CD4-positive, alpha-beta T cell (primary cell): ENCODE measurements at regions not wholly inside any gene's neighbourhood (a gene's known extent, or its start where the extent isn't known, plus 50 kb on each side); places are given as distances from the start of the nearest gene placed in this dataset.

Source experiments
- ATAC-seq: fragments of 200-7000 bp; cut with Tn5 transposase; one replicate; pipeline ENCODE4 v1.10.0; 2022; ENCODE audit warnings: mild to moderate bottlenecking; ENCODE audit not compliant: poor library complexity
- CTCF ChIA-PET: fragments of 350-600 bp; sonication (Branson Sonifier 250); formaldehyde crosslinking; loops from one replicate; lab custom pipeline; 2021; ENCODE audit warnings: antibody characterized with exemption, inconsistent platforms; lab: Charles Lee
- POLR2A ChIA-PET: fragments of 350-600 bp; sonication (Branson Sonifier 250); formaldehyde crosslinking; loops from one replicate; lab custom pipeline; 2021; ENCODE audit warnings: antibody characterized with exemption, inconsistent platforms; lab: Charles Lee
- DNase-seq, 14 experiments: peaks; one replicate each; pipeline ENCODE4 v3.0.0-alpha.2; 2013 to 2020; ENCODE audit warnings: mixed read lengths in 2 of 14
- H3K27ac ChIP-seq, 2 donors: one replicate each; pipeline versions ENCODE4 v1.5.1 to v1.7.0; 2013; ENCODE audit warnings: low read length in 2 of 2, low read depth in 1 of 2, mild to moderate bottlenecking in 1 of 2
- H3K27me3 ChIP-seq, 2 experiments: 1 replicate in 1 of 2; 2 replicates in 1 of 2; pipeline versions ENCODE4 v1.6.1 to v1.7.0; 2013; ENCODE audit warnings: low read length in 2 of 2, control low read depth in 1 of 2, mild to moderate bottlenecking in 1 of 2, moderate library complexity in 1 of 2; ENCODE audit not compliant: insufficient read depth in 2 of 2, control insufficient read depth in 1 of 2
- H3K36me3 ChIP-seq: one replicate; pipeline ENCODE4 v1.6.1; 2013; ENCODE audit warnings: low read length, control low read depth; ENCODE audit not compliant: insufficient read depth
- H3K4me1 ChIP-seq: one replicate; pipeline ENCODE4 v1.6.1; 2013; ENCODE audit warnings: low read length, control low read depth; ENCODE audit not compliant: insufficient read depth
- H3K4me3 ChIP-seq: one replicate; pipeline ENCODE4 v1.5.1; 2013; ENCODE audit warnings: mild to moderate bottlenecking, low read length, moderate library complexity
- H3K9me3 ChIP-seq, 2 experiments: 1 replicate in 1 of 2; 2 replicates in 1 of 2; pipeline versions ENCODE4 v1.6.1 to v1.7.0; 2013; ENCODE audit warnings: low read length in 2 of 2, mild to moderate bottlenecking in 2 of 2, control low read depth in 1 of 2, moderate library complexity in 1 of 2; ENCODE audit not compliant: control insufficient read depth in 1 of 2, insufficient read depth in 1 of 2
- H3K27ac Mint-ChIP-seq: one replicate; pipeline ENCODE4 v1.8.0; 2020; ENCODE audit warnings: mixed read lengths
- H3K27me3 Mint-ChIP-seq: one replicate; pipeline ENCODE4 v1.8.0; 2021; ENCODE audit warnings: mixed read lengths
- H3K36me3 Mint-ChIP-seq: one replicate; pipeline ENCODE4 v1.8.0; 2021; ENCODE audit warnings: low read depth, mixed read lengths
- H3K4me1 Mint-ChIP-seq: one replicate; pipeline ENCODE4 v1.8.0; 2021; ENCODE audit warnings: low read depth, mixed read lengths
- H3K4me3 Mint-ChIP-seq: one replicate; pipeline ENCODE4 v1.8.0; 2020; ENCODE audit warnings: mild to moderate bottlenecking, mixed read lengths
- H3K9me3 Mint-ChIP-seq: one replicate; pipeline ENCODE4 v1.8.0; 2020; ENCODE audit warnings: mixed read lengths
- intact Hi-C, 2 experiments: fragments of 100-400 bp; cut with DNase I in 1 of 2; cut with micrococcal nuclease in 1 of 2; formaldehyde crosslinking; loops; one replicate each; pipeline versions ENCODE4 v1.15.1 to v1.9.0; 2023 to 2025; cut with DNase I, micrococcal nuclease
- TF ChIP-seq, protein P1 (sequence below): fragments of 200-600 bp; IDR thresholded peaks from one replicate; pipeline ENCODE4 v1.8.0; 2022; ENCODE audit warnings: antibody characterized with exemption, mild to moderate bottlenecking

DNA sequence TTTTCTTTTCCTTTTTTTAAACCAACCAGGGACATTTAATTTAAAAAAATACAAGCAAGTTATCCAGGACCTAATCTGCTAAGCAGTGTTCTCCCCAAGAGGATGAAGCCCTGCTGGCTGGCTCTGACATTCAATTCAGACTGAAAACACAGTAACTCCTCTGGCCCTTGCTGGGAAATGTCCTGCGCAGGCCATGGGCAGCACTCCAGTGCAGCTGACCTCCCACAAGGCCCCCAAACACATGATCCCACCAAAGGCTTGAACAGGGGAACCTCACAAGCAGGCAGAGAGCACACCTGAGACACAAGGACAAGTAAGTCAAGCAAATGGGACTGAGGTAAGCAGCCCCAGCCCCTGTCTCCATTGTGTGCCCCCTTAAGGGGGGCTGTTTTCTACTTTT lies 56.9 kb upstream of the FHIP2A start:
- H3K27me3 ChIP-seq, result peaks cover 14 to 44% of the 10 kb centered on the region in 2 experiments
- H3K36me3 ChIP-seq, result no peaks in the 10 kb centered on the region
- no peak for ATAC-seq
- peaks cover 54% of the 10 kb centered on the region for H3K27me3 Mint-ChIP-seq
- TF ChIP-seq, protein P1, sequence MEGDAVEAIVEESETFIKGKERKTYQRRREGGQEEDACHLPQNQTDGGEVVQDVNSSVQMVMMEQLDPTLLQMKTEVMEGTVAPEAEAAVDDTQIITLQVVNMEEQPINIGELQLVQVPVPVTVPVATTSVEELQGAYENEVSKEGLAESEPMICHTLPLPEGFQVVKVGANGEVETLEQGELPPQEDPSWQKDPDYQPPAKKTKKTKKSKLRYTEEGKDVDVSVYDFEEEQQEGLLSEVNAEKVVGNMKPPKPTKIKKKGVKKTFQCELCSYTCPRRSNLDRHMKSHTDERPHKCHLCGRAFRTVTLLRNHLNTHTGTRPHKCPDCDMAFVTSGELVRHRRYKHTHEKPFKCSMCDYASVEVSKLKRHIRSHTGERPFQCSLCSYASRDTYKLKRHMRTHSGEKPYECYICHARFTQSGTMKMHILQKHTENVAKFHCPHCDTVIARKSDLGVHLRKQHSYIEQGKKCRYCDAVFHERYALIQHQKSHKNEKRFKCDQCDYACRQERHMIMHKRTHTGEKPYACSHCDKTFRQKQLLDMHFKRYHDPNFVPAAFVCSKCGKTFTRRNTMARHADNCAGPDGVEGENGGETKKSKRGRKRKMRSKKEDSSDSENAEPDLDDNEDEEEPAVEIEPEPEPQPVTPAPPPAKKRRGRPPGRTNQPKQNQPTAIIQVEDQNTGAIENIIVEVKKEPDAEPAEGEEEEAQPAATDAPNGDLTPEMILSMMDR, result no peak
- no peak overlapping the region for H3K4me3 ChIP-seq
- intact Hi-C loops, result no loop called here
- H3K9me3 Mint-ChIP-seq, result no peaks in the 10 kb centered on the region
- H3K9me3 ChIP-seq, result no peaks in the 10 kb centered on the region
- no peak overlapping the region for H3K27ac ChIP-seq
- CTCF ChIA-PET, result no interaction called here
- H3K4me1 ChIP-seq, result peaks cover 11% of the 10 kb centered on the region
- POLR2A ChIA-PET, result no interaction called here
- H3K36me3 Mint-ChIP-seq, result no peaks in the 10 kb centered on the region
- no peak overlapping the region for H3K4me3 Mint-ChIP-seq
- peaks cover 16% of the 10 kb centered on the region for H3K4me1 Mint-ChIP-seq
- no peak for DNase-seq
- H3K27ac Mint-ChIP-seq, result no peak overlapping the region

DNA sequence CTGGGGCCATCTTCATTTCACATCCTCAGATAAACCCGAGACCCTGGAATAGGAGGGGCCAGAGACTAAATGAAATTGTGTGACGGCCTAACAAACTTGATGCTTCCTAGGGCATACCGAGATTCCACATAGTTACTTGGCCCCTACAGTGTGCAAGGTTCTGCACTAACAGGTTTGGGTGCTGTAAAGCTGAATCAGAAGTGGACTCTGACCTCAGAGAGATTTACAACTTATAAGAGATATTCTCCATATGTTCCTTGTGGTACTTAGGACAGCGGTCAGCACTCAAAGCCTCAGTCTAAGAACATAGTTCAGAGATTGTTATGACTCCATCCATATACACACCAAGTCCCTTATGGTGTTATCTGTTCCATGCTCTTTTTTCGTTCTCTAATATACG lies 55.1 kb upstream of the FHIP2A start:
- CTCF ChIA-PET, result no interaction called here

DNA sequence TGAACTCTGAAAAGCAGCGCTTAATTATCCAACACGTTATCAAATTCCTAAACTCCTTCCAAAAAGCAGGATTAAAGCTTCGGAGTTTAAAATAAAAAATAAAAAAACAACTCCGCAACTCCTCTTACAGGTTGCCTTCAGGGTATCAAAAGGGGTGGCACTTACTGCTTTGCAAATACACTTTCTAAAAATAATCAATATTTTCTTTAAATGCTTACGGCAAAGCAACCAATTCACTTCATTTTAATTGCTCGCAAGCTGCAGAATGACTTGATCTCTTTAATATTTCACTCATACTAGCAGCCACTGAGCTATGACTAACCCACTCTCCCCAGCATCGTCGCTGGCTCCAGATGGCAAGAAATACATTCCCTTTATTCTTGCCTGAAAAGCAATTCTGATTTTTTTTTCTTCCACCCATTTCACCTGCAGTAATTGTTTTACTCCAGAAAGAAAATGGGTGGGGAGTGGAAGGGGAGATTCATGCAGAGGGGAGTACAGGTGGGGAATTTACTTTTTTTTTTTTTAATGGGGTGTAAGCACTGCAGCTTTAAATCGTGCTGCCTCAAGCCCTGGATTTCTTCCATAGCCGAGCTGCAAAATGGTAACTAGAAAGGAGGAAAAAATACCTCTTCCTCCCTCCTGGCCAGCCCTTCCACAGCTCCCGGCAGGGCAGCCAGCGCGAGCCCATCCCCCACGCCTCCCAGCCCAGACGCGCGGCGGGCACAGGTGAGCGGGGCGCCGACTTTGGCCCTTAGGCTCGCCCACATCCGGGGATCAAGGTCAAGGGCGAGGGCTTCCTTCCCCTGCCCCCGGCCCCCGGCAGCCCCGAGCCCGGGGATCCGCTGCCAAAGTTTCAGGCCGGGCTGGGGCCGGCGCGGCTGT lies 54.2 kb upstream of the FHIP2A start:
- DNase-seq (peak in 5 of 14 experiments; percentile 5 to 33 (median 26)), ATAC-seq (no peak)
- TF ChIP-seq, protein P1, result no peak
- peaks cover 14 to 37% of the 10 kb centered on the region in 2 experiments for H3K27me3 ChIP-seq
- POLR2A ChIA-PET, result interaction anchor here (0.8 kb wide), 1 partner anchor 34 kb away, joined by 3 read pairs; no protein-coding TSS in a partner anchor
- CTCF ChIA-PET, result no interaction called here
- no peaks in the 10 kb centered on the region for H3K36me3 ChIP-seq
- Mint-ChIP-seq H3K4me1 (peaks cover 24% of the 10 kb centered on the region), H3K27me3 (peaks cover 51% of the 10 kb centered on the region), H3K4me3 (peak overlapping the region; percentile 87), H3K9me3 (no peaks in the 10 kb centered on the region), H3K27ac (no peak overlapping the region), H3K36me3 (no peaks in the 10 kb centered on the region)
- H3K27ac ChIP-seq, result no peak overlapping the region
- peaks cover 11% of the 10 kb centered on the region for H3K4me1 ChIP-seq
- peak overlapping the region; percentile 39 for H3K4me3 ChIP-seq
- intact Hi-C loops, result no loop called here
- no peaks in the 10 kb centered on the region for H3K9me3 ChIP-seq

More for the DNA sequence above, 55.1 kb upstream of the FHIP2A start:
- H3K4me1 Mint-ChIP-seq, result peaks cover 24% of the 10 kb centered on the region
- POLR2A ChIA-PET, result interaction anchor here (0.7 kb wide), 1 partner anchor 56 kb away, joined by 3 read pairs; no protein-coding TSS in a partner anchor
- peaks cover 14 to 40% of the 10 kb centered on the region in 2 experiments for H3K27me3 ChIP-seq
- H3K36me3 Mint-ChIP-seq, result no peaks in the 10 kb centered on the region
- no peak overlapping the region for H3K4me3 ChIP-seq
- no peaks in the 10 kb centered on the region for H3K9me3 ChIP-seq
- no peak overlapping the region for H3K27ac Mint-ChIP-seq
- H3K9me3 Mint-ChIP-seq, result no peaks in the 10 kb centered on the region
- H3K27me3 Mint-ChIP-seq, result peaks cover 53% of the 10 kb centered on the region
- intact Hi-C loops, result no loop called here
- DNase-seq, result no peak
- TF ChIP-seq, protein P1, result no peak
- H3K4me3 Mint-ChIP-seq, result peak overlapping the region; percentile 78
- no peak for ATAC-seq
- no peak overlapping the region for H3K27ac ChIP-seq
- H3K4me1 ChIP-seq, result peaks cover 11% of the 10 kb centered on the region
- no peaks in the 10 kb centered on the region for H3K36me3 ChIP-seq
